Omental fat pad (tissue), 3 donors: ENCODE measurements at regions not wholly inside any gene's neighbourhood (a gene's known extent, or its start where the extent isn't known, plus 50 kb on each side); places are given as distances from the start of the nearest gene placed in this dataset.

Experiments used
- ATAC-seq: fragments of 150-250 bp; one replicate; pipeline ENCODE4 v1.9.1; 2016; ENCODE audit warnings: mild to moderate bottlenecking, moderate library complexity; ENCODE audit not compliant: low FRiP score
- DNase-seq: peaks from one replicate; pipeline ENCODE4 v3.0.0-alpha.2; 2019; ENCODE audit warnings: low spot score
- CTCF ChIP-seq, 3 donors: fragments of 450-650 bp; IDR thresholded peaks; one replicate each; pipeline ENCODE4 v1.5.1; 2016 to 2017; ENCODE audit warnings: antibody characterized with exemption in 3 of 3, mild to moderate bottlenecking in 3 of 3, moderate library complexity in 2 of 3

- ATAC-seq (no peak), DNase-seq (no peak)
- no peak for TF ChIP-seq CTCF (IDR thresholded peaks at IDR 0.05)
Measured at GRCh38 chr4:81838586-81838985, 366.9 kb upstream of the RASGEF1B start.

- ATAC-seq (no peak), DNase-seq (no peak)
- no peak for TF ChIP-seq CTCF (IDR thresholded peaks at IDR 0.05)
Measured at GRCh38 chr4:81836716-81837115, 365.0 kb upstream of the RASGEF1B start.

GRCh38 chr4:81833576-81833975 lies 361.9 kb upstream of the RASGEF1B start:
- DNase-seq (no peak), ATAC-seq (no peak)
- no peak for TF ChIP-seq CTCF (IDR thresholded peaks at IDR 0.05)

GRCh38 chr4:81828991-81829390 lies 357.3 kb upstream of the RASGEF1B start:
- ATAC-seq: no peak
- DNase-seq: no peak
- no peak for TF ChIP-seq CTCF (IDR thresholded peaks at IDR 0.05)

GRCh38 chr4:81827577-81828202 lies 356.0 kb upstream of the RASGEF1B start:
- TF ChIP-seq CTCF (IDR thresholded peaks at IDR 0.05): no peak
- DNase-seq: no peak
- ATAC-seq: no peak

GRCh38 chr4:81826817-81827424 lies 355.2 kb upstream of the RASGEF1B start:
- no peak for TF ChIP-seq CTCF (IDR thresholded peaks at IDR 0.05)
- ATAC-seq (no peak), DNase-seq (no peak)

- ATAC-seq: no peak
- DNase-seq: no peak
- TF ChIP-seq CTCF (IDR thresholded peaks at IDR 0.05): no peak
Measured at GRCh38 chr4:81826335-81826734, 354.6 kb upstream of the RASGEF1B start.
